HPDE6-E6E7 (cell line): ENCODE measurements at regions not wholly inside any gene's neighbourhood (a gene's known extent, or its start where the extent isn't known, plus 50 kb on each side); places are given as distances from the start of the nearest gene placed in this dataset.

Source experiments
- DNase-seq: peaks from one replicate; pipeline ENCODE4 v3.0.0; 2011; ENCODE audit warnings: missing footprints; ENCODE audit errors: extremely low spot score

GRCh38 chr2:125491663-125492062 is 1164.3 kb upstream of the GYPC start:
- DNase-seq: no peak

GRCh38 chr2:125512313-125512712 is 1143.6 kb upstream of the GYPC start:
- DNase-seq: no peak

GRCh38 chr2:125516496-125517109 is 1139.4 kb upstream of the GYPC start:
- DNase-seq: no peak

- no peak for DNase-seq
Measured at GRCh38 chr2:125526093-125526492, 1129.9 kb upstream of the GYPC start.

GRCh38 chr2:125535089-125535488 is 1120.9 kb upstream of the GYPC start:
- DNase-seq: no peak

- no peak for DNase-seq
Measured at GRCh38 chr2:125543968-125544514, 1111.9 kb upstream of the GYPC start.

- DNase-seq: no peak
Measured at GRCh38 chr2:125553768-125554167, 1102.2 kb upstream of the GYPC start.

- no peak for DNase-seq
Measured at GRCh38 chr2:125554956-125555355, 1101.0 kb upstream of the GYPC start.

- DNase-seq: no peak
Measured at GRCh38 chr2:125559186-125559585, 1096.8 kb upstream of the GYPC start.

GRCh38 chr2:125560855-125561254 is 1095.1 kb upstream of the GYPC start:
- DNase-seq: no peak

- no peak for DNase-seq
Measured at GRCh38 chr2:125561302-125561701, 1094.7 kb upstream of the GYPC start.

GRCh38 chr2:125562924-125563323 is 1093.0 kb upstream of the GYPC start:
- no peak for DNase-seq

- DNase-seq: no peak
Measured at GRCh38 chr2:125564471-125564870, 1091.5 kb upstream of the GYPC start.

GRCh38 chr2:125566422-125566821 is 1089.5 kb upstream of the GYPC start:
- DNase-seq: no peak

- no peak for DNase-seq
Measured at GRCh38 chr2:125567100-125567499, 1088.9 kb upstream of the GYPC start.

- no peak for DNase-seq
Measured at GRCh38 chr2:125572660-125573059, 1083.3 kb upstream of the GYPC start.

GRCh38 chr2:125573432-125573831 is 1082.5 kb upstream of the GYPC start:
- DNase-seq: no peak

- no peak for DNase-seq
Measured at GRCh38 chr2:125576558-125576957, 1079.4 kb upstream of the GYPC start.

GRCh38 chr2:125581557-125581956 is 1074.4 kb upstream of the GYPC start:
- no peak for DNase-seq

GRCh38 chr2:125582516-125582915 is 1073.4 kb upstream of the GYPC start:
- no peak for DNase-seq

- DNase-seq: no peak
Measured at GRCh38 chr2:125584732-125585131, 1071.2 kb upstream of the GYPC start.

GRCh38 chr2:125588780-125589179 is 1067.2 kb upstream of the GYPC start:
- no peak for DNase-seq

- DNase-seq: no peak
Measured at GRCh38 chr2:125591954-125592353, 1064.0 kb upstream of the GYPC start.

- DNase-seq: no peak
Measured at GRCh38 chr2:125593036-125593435, 1062.9 kb upstream of the GYPC start.
